ENCODE measurements at regions not wholly inside any gene's neighbourhood (a gene's known extent, or its start where the extent isn't known, plus 50 kb on each side); places are given as distances from the start of the nearest gene placed in this dataset.
A peak's percentile ranks its signal among the peaks of the same experiment; 100 is the strongest.

- H3K27ac ChIP-seq (ENCODE audit: low read depth, low read length) = no peak overlapping the region
- H4K8ac ChIP-seq (ENCODE audit: extremely low read depth, insufficient read depth, low read length) = no peak overlapping the region
- no peak overlapping the region for H3K4ac ChIP-seq (replicated peaks; ENCODE audit: insufficient read length, low read depth, low read length)
- H3K4me1 ChIP-seq (replicated peaks in 1 of 4; ENCODE audit: control insufficient read depth in 3 of 4, insufficient read depth in 4 of 4, low read length in 3 of 4) = no peaks in the 10 kb centered on the region
- H2AK5ac ChIP-seq (ENCODE audit: low read depth, low read length) = no peak overlapping the region
- no peak for FAIRE-seq
- H3K79me2 ChIP-seq (ENCODE audit: control insufficient read depth in 1 of 2, insufficient read depth in 2 of 2, low read length in 2 of 2) = no peaks in the 10 kb centered on the region
- no peaks in the 10 kb centered on the region for H3K23me2 ChIP-seq (ENCODE audit: low read depth, low read length)
- no peak overlapping the region for H2AFZ ChIP-seq (ENCODE audit: low read length)
- no peaks in the 10 kb centered on the region for H3K36me3 ChIP-seq (ENCODE audit: control insufficient read depth in 2 of 4, insufficient read depth in 4 of 4, low read length in 3 of 4)
- 91% methylated on average over 8 of the region's 8 CpGs; no CpG with 5 or more reads in 1 of the 2 experiments for WGBS, 2 experiments (ENCODE audit: extremely low coverage in 1 of 2, insufficient coverage in 1 of 2, insufficient read length in 1 of 2, insufficient replicate concordance in 2 of 2, low coverage in 1 of 2, low lambda C conversion rate in 2 of 2, missing lambda C conversion rate in 1 of 2)
- H3K23ac ChIP-seq (ENCODE audit: insufficient read length) = no peak overlapping the region
- H2BK120ac ChIP-seq (replicated peaks; ENCODE audit: low read depth, low read length) = no peak overlapping the region
- TF ChIP-seq RAD21 (IDR thresholded peaks at IDR 0.05 in 1 of 2, conservative IDR thresholded peaks at IDR 0.05 in 1 of 2; ENCODE audit: low read depth in 2 of 2, low read length in 2 of 2) (peak in 1 of 2 experiments; percentile 11; a peak in 1 of 4 replicates), CEBPB (IDR thresholded peaks at IDR 0.05; ENCODE audit: low read depth, low read length) (no peak)
- H4K5ac ChIP-seq (ENCODE audit: insufficient read length, low read depth, low read length) = no peak overlapping the region
- no peak overlapping the region for H3K9ac ChIP-seq (replicated peaks in 1 of 4; ENCODE audit: extremely low read depth in 1 of 4, low read depth in 3 of 4, low read length in 3 of 4)
- no peak overlapping the region for H3K14ac ChIP-seq (ENCODE audit: insufficient read length)
- no peak overlapping the region for H3K56ac ChIP-seq (replicated peaks; ENCODE audit: insufficient read length, low read depth, low read length)
- CTCF ChIA-PET (ENCODE audit: partially characterized antibody) = interaction anchor here (1.1 to 1.6 kb wide), 5 partner anchors 8 to 389 kb away, joined by 3 to 6 read pairs (median 5); no protein-coding TSS in a partner anchor
- H3K27me3 ChIP-seq (replicated peaks in 1 of 4; ENCODE audit: control insufficient read depth in 3 of 4, extremely low read depth in 1 of 4, insufficient read depth in 3 of 4, low read length in 3 of 4) = no peaks in the 10 kb centered on the region
- H2BK20ac ChIP-seq (ENCODE audit: low read length) = no peak overlapping the region
- H3K79me1 ChIP-seq (ENCODE audit: low read depth, low read length) = no peaks in the 10 kb centered on the region
- H3K4me3 ChIP-seq (ENCODE audit: extremely low read depth in 1 of 4, insufficient read depth in 2 of 4, low read depth in 3 of 4, low read length in 4 of 4) = no peak overlapping the region
- H3K4me2 ChIP-seq (ENCODE audit: insufficient read depth in 1 of 2, low read depth in 2 of 2, low read length in 2 of 2) = no peak overlapping the region
- H3K18ac ChIP-seq (ENCODE audit: extremely low read depth, low read length) = no peak overlapping the region
- no peaks in the 10 kb centered on the region for H3K9me3 ChIP-seq (ENCODE audit: insufficient read depth in 2 of 2, low read depth in 1 of 2, low read length in 1 of 2)
- no peak overlapping the region for H2BK15ac ChIP-seq (ENCODE audit: low read length)
- no peak overlapping the region for H4K91ac ChIP-seq (replicated peaks; ENCODE audit: insufficient read length, low read length)
- no peak overlapping the region for H2BK12ac ChIP-seq (ENCODE audit: low read depth, low read length)
- no peaks in the 10 kb centered on the region for H4K20me1 ChIP-seq (replicated peaks in 1 of 2; ENCODE audit: control insufficient read depth in 1 of 2, insufficient read depth in 2 of 2, low read length in 2 of 2)
- POLR2A ChIA-PET (ENCODE audit: partially characterized antibody) = interaction anchor here (0.5 kb wide), 1 partner anchor 454 kb away, joined by 5 read pairs; no protein-coding TSS in a partner anchor
- DNase-seq (ENCODE audit: low read depth in 1 of 2, low spot score in 2 of 2) = no peak
- no peak overlapping the region for H2BK5ac ChIP-seq (ENCODE audit: low read depth, low read length)
These were observed 101.4 kb downstream of the TEX35 start for GRCh38 chr1:178614286-178614685.
